Activated CD8-positive, alpha-beta memory T cell treated with anti-CD3 and anti-CD28 coated beads, Interleukin-2, amount 50 U/mL, for 48 hours (primary cell): ENCODE measurements at regions not wholly inside any gene's neighbourhood (a gene's known extent, or its start where the extent isn't known, plus 50 kb on each side); places are given as distances from the start of the nearest gene placed in this dataset.

Experiments used
- DNase-seq: peaks from one replicate; pipeline ENCODE4 v3.0.0-alpha.2; 2020

DNA sequence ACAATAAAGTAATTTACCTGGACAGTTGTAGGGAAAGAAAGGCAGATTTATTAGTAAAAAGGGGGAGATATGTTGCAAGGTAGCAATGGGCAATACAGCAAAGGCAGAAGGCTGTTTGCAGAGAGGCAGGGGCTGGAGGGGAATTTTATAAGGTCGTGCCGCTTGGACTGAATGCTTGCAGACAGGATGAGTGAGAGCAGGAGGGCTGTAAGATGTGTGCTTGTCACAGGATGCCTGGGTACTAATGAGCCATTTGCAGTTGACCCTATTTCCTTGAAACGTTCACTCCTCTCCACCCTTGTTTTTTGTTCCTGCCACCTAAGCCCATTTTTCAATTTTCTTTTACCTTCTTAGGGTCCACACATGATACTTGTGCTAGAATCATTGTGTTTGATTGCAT, 214.7 kb downstream of the TRAM1L1 start:
- DNase-seq = no peak

DNA sequence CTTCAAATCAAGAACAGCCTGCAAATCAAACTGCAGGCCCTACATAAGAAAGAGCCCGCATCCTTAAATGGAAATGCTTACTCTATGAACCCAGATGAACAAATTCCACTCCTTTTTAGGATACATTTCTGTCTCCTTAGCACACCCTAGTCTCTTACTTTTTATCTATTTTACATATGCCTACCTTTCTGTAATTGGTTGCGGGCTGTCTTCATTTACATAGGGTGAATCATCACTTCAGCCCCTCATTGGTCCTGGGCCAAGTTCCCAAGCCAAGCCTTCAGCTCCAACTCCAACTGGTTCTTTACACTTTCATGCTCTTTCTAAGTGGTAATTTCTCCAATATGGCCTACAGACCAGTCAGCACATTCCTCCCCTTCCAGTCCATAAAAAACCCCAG, 219.3 kb downstream of the TRAM1L1 start:
- no peak for DNase-seq

- DNase-seq = no peak
Observed at GRCh38 chr4:116862592-116862991, 222.8 kb downstream of the TRAM1L1 start.

DNA sequence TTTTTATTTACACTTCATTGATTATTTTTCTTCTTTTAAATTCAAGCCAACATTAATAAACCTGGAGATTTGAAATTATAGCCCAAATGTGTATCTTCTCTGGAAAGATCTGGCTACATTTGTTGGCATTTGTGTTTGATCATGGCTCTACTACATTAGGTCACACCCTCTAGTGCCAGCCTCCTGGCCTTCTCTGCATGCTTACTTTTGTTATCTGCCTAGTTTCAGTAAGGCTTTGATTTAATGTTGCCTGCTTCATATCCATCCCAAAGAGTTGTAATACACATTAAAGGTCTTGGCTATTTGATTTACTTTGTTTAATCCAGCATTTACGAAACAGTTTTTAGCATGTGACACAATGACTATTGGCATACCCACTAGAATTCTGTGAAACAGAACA, 224.5 kb downstream of the TRAM1L1 start:
- no peak for DNase-seq

DNA sequence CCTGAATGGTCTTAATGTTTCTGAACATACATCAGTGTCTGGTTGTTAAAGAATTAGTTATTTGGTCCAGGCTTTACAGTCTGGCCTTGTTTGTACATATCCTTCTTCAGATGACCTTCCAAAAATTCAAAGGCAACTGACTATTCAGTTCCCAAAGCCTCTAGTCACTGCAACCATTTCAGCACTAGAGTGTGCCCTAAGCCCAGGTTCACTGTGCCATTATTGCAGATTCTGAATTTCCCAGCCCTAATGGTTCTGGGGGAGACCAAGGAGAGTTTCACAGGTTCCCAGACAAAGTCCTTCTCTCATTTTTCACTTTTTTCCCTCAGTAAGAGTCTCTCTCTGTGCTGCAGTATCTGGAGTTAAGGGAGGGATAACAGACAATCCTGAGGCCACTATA, 235.8 kb downstream of the TRAM1L1 start:
- DNase-seq = no peak

GRCh38 chr4:116847616-116848015, 237.8 kb downstream of the TRAM1L1 start:
- no peak for DNase-seq

DNA sequence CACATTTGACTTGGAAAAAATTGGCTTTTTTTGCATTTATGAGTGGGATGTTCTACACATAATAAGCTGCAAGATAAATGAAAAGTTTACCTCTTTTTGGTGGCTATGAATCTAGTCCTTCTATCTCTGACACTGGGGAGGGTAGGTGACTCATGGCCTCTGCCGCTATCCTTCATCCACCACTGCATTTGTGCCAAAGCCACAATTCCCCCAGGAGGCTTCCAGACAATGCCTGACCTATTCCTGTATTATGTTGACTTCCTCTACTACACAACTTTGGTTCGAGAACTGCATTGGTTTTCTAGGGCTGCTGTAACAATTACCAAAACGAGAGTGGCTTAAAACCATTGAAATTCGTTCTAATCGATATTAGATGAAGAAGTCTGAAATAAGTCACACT, 245.6 kb downstream of the TRAM1L1 start:
- no peak for DNase-seq

DNA sequence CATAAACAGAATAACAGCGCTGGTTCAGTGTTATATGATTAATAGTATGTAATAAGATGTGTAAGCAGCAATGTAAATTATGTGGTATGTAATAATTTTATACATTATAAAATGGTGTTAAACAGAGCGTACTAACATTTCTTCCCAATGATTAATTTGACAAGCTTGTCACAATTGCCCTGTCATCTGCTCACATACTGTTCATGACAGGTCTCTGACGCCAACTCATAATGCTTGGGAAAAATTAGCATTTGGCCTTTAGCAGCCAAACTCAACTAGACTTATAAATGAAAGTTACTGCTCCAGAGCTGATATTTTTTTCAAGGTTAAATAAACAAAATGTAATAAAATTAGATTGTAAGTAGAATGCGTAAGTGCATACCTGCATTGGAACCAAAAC, 246.8 kb downstream of the TRAM1L1 start:
- DNase-seq = no peak

DNA sequence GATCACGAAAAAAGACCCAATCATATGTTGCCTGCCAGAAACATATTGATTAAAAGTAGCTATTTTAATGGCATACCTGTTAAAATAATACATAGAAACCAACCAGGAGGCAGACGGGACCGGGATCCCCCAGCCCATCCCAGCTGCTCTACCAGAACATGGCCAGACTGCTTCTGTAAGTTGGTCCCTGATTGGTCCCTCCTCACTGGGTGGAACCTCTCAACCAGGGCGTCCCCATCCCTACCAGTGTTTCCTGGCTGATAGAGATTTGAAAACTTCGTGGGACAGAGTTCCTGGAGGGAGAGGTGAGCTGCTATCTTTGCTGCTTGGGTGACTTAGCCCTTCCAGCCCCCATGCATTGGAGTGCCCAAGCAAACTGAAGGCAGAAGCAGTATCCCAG, 256.2 kb downstream of the TRAM1L1 start:
- DNase-seq = no peak

DNA sequence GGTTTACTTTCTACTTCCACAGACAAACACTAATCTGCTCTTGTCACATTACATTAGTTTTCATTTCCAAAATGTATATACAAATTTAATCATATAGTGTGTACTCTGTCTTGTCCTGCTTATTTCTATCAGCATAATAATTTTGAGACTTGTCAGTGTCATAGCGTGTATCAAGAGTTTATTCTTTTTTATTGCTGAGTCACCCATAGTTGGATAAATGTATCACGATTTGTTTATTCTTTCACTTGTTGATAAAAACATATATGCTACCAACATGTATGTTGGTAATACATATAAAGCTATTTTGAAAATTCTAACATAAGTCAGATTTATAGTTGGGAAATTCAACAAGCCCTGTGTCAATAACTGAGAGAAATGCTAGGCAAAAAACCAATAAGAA, 261.2 kb downstream of the TRAM1L1 start:
- no peak for DNase-seq

GRCh38 chr4:116811730-116812129, 273.6 kb downstream of the TRAM1L1 start:
- no peak for DNase-seq

- no peak for DNase-seq
Observed at GRCh38 chr4:116796022-116796421, 289.4 kb downstream of the TRAM1L1 start.

GRCh38 chr4:116788723-116789122, 296.7 kb downstream of the TRAM1L1 start:
- no peak for DNase-seq

DNA sequence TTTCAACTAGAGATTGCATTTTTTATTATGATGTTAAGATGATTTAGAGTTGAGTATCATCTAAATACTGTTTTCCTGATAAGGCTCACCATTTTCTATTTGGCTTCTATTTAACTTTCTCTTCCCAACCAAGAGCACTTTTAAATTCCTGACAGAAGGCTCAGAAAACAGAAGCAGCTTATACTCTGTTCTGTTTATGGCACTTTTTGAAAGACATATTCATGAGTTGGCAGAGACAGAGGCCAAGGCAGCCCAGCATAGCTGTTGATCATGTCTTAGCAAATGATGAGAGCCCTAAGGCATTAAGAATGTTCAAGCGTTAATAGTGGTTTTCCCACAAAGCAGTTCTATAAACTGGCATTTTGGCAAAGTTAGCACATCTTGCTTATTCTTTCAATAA, 330.3 kb downstream of the TRAM1L1 start:
- no peak for DNase-seq

DNA sequence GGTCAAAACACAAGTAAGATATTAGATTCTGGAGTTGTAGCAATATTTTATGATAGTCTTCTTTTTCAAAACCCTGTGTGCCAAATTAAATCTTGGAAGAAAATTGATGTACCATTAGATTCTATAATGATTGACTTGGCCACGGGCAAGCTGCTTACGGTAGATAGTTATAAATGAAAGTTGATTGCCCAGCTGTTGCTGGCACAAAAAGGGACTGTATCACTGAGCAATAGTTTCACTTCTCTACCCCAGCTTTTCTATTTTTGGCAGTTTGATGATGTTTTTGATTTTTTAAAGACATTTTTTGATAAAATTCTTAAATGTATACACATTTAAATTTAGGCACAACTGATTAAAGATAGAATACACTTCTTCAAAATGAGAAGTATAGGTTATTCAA, 333.3 kb downstream of the TRAM1L1 start:
- no peak for DNase-seq

DNA sequence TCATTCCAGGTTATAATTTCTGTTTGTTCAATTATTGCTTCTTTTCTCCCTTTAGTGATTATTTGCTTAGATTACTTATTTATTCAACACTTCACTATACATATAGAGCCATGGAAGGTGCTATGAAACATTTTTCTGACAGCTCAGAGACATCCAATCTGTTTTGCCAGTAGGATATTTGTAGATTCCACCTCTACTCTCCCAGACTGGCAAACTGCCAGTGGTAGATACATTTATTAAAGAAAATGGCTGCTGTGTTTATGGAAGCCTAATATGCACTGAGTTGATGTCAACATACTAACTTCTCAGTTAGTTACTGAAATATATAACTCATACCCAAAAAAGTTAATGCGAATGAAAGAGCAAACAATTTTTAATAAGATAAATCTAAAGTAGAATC, 348.6 kb downstream of the TRAM1L1 start:
- DNase-seq = no peak

DNA sequence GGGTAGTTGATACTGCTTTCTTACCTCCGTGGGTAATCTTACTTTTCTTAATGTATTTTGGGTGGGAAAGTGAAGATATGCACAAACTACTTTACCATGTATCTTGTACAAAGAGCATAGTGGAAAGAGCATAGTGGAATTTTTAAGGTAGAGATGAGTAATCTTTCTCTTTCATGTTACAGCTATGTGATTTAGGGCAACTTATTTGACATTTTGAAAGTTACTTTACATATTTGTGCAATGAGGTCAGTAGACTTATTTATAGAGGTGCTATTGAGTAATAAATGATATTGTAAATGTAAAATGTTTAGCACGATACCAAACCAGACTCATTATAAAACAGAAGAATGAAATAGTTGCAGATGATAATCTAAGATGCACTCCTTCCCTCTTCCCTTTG, 351.2 kb downstream of the TRAM1L1 start:
- no peak for DNase-seq

DNA sequence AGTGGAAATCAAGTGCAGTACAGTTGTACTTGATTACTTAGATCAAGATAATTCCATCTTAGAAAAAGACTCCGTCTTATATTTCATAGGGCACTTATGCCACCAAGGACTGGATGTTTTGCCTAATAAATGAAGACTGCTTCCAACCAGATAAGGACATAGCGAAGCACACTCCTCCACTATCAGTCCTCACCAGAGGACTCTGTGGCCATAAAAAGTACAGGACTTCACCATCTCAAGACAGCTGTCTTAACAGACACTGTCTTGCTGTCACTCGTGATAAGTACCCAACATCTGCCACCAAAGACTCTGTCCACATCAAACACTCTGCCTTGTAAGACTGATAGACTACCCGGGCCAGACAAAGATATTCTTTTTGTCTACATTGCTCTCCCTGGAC, 352.0 kb downstream of the TRAM1L1 start:
- no peak for DNase-seq

- no peak for DNase-seq
Observed at GRCh38 chr4:116726523-116726922, 358.9 kb downstream of the TRAM1L1 start.

DNA sequence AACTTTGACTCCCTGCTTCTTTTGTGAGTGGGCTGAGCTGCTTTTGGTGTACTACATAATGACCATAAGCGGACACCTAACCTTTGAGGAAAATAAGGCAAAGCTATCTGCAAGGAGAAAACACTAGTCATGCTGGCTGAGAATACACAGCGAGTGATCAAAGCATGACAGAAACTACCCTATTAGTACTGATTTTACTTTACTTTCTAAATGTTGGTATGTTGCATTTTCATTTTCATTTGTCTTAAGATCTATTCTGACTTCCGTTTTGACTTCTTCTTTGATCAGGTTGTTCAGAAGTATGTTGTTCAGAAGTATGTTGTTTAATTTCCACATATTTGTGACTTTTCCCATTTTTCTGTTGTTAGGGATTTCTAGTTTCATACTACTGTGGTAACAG, 361.1 kb downstream of the TRAM1L1 start:
- DNase-seq = no peak

DNA sequence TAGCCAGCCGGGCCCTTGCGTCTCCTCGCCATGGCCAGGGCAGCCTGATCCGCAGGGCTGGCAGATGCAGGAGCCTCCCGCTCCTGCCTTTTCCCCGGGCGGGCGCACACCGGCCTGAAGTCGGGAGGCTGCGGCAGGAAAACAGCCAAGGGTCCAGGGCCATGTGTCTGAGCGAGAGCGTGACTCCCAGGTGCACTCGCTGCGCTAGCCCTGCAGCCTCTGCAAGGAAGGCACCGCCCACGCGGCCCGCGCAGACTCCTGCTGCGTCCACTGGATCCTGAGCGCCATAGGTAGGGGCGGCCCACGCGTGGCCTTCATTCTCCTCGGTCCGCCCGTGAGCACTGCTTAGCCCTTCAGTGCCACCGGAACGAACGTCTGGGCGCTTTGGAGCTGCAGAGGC, 379.9 kb downstream of the TRAM1L1 start:
- DNase-seq = no peak

DNA sequence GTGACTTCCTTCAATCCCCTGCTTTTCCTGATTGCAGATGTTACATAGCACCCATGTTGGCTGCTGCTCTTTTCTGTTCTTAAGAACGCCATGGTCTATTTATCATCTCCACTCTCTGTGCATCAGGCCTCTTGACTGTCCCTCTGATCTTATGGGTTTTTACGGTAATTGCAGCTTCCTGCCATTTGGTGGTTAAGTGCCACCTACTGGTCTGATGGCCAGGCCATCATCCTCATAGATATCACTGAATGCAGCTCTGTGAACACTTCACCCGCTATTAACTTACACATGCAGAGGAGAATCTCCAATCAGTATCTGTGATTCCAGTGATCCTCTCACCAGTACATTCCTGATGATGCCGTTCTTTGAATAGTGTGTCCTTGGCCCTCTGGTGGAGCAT, 382.4 kb downstream of the TRAM1L1 start:
- DNase-seq = no peak

GRCh38 chr4:116688536-116688935, 396.8 kb downstream of the TRAM1L1 start:
- DNase-seq = no peak

DNA sequence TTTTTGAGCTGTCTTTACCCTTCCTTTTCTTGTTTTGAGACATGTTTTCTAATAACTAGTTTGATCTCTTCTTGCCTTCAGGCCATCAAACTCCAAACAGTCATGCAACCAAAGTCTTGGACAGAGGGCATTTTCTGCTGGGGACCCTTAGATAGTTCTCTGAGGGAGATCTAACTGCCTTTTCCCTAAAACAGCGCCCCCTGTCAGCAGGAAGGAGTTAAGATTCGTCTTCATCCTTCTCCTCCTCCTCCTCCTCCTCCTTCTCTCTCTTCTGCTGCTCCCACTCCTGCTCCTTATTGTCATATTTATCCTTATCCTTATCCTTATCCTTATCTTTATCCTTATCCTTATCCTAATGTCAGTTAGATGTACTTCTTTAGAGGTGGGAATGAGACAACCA, 417.2 kb downstream of the TRAM1L1 start:
- no peak for DNase-seq

GRCh38 chr4:116665716-116666115, 419.7 kb downstream of the TRAM1L1 start:
- no peak for DNase-seq

- DNase-seq = no peak
Observed at GRCh38 chr4:116664198-116664597, 421.2 kb downstream of the TRAM1L1 start.
